ENCODE measurements at regions not wholly inside any gene's neighbourhood (a gene's known extent, or its start where the extent isn't known, plus 50 kb on each side); places are given as distances from the start of the nearest gene placed in this dataset.
"Not testable (repeated sequence)": the region's sequence is repeated elsewhere in the genome, so short reads cannot be mapped to it uniquely, and the experiment has no call there.

GRCh38 chr2:147603447-147603846 is 241.4 kb upstream of the ACVR2A start:
- no peak for DNase-seq

GRCh38 chr2:147600646-147601045 is 244.2 kb upstream of the ACVR2A start:
- DNase-seq, result no peak

- DNase-seq, result no peak
Measured at GRCh38 chr2:147600223-147600622, 244.6 kb upstream of the ACVR2A start.

GRCh38 chr2:147595200-147595599 is 249.6 kb upstream of the ACVR2A start:
- DNase-seq, result no peak

DNA sequence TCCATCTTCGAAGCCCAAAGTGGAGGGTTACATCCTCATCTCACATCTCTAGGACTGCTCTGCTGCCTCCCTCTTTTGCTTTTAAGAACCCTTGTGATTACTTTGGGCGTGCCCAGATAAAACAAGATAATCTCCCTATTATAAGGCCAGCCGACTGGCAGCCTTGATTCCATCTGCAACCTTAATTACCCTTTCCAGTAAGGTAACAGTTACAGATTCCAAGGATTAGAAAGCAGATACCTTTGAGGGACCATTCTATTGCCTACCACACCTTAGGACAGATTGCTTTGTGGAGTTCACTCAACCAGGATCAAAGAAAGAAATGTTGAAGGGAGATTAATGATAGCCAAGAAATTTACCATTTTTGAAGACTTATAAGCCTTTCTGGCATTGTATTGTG is 250.8 kb upstream of the ACVR2A start:
- peak; percentile 94 for DNase-seq

DNA sequence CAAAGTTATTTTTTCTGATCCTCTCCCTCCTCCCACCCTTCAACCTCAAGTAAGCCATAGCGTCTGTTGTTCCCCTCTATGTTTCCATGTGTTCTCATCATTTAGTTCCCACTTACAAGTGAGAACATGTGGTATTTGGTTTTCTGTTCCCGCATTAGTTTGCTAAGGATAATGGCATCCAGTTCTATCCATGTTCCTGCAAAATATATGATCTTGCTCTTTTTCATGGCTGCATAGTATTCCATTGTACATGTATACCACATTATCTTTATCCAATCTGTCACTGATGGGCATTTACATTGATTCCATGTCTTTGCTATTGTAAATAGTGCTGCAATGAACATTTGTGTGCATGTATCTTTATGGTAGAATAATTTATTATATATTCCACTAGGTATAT is 252.0 kb upstream of the ACVR2A start:
- not testable (repeated sequence) for DNase-seq

- peak; percentile 46 for DNase-seq
Measured at GRCh38 chr2:147589127-147589526, 255.7 kb upstream of the ACVR2A start.

- DNase-seq, result no peak
Measured at GRCh38 chr2:147588191-147588590, 256.6 kb upstream of the ACVR2A start.

DNA sequence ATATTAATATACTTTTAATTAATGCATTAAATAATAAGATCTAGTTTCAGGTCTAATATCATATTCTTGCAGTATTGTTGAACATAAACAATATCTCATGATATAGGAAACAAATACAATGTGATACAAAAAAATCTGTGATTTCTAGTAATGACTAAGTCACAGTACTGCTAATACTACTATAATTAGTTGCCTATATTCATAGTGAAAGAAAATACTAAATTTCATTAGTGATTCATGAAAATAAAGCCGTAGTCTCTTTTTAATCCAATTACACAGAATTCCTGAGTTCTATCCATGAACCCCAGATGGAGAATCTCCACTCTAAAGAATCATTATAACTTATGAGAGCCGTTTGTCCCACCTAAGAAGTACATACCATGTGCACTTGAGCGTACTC is 266.3 kb upstream of the ACVR2A start:
- DNase-seq, result peak; percentile 68

GRCh38 chr2:147577998-147578380 is 266.8 kb upstream of the ACVR2A start:
- no peak for DNase-seq

DNA sequence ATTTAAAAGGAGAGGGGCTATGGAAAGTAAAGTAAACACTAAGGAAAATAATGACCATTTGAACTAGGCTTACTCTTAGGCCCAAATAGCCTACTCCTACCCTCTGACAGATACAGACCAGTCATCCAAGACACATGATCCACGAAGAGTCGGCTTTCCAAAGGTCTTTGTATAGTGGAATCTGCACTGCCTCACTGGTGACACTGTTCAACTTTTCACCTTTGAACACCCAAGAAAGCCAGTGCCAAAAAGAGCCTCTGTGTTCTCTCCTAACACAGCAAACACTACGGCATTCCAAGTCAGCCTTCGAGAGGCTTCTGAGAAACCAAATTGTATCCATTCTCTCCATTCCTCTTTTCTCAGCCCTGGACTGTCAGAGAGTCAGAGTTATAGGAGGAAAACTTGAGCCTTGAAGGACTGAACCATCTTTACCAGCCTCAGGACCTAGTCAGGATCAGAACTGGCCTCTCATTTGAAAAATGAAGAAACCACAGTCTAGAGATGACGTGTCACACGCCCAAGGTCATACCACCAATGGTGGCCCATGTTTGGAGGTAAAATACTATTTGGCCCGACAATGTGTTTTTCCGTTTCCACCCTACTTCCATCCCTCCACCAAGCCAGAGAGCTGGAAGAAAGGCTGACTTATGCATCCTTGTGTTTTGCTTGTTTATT is 267.4 kb upstream of the ACVR2A start:
- DNase-seq, result no peak

GRCh38 chr2:147575106-147575505 is 269.7 kb upstream of the ACVR2A start:
- no peak for DNase-seq

DNA sequence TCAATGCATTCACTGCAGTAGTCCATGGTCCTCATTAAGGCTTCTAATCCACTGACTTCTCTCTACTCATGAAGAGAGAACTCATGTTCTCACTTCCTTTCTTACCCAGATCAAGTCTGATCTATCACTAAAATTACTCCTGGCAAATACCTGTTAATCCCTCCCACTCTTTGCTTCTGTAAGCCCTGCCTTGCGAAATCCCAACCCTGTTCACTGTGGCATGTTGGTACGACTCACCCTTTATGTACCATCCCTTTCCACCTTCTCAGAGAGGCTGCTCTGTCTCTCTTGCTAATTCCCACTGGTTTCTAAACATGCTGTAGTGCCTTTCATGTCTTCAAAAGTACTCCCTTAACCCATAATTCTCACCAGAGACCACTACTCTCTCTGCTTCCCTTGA is 272.2 kb upstream of the ACVR2A start:
- no peak for DNase-seq

- no peak for DNase-seq
Measured at GRCh38 chr2:147569426-147569825, 275.4 kb upstream of the ACVR2A start.

DNA sequence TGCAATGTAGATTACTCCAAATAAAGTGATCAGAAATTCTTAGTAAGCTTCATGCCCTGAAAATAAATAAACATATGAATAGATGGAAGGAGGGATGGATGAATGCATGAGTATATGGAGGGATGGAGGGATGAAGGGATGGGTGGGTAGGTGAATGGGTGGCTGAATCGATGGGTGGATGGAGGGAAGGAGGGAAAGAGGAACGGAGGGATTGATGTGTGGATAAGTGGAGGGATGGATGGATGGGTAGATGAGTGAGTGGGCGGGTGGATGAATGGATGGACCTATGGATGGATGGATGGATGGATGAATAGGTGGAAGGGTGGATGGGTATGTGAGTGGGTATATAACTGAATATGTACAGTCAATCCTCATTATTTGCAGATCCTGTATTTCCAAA is 276.7 kb upstream of the ACVR2A start:
- no peak for DNase-seq

DNA sequence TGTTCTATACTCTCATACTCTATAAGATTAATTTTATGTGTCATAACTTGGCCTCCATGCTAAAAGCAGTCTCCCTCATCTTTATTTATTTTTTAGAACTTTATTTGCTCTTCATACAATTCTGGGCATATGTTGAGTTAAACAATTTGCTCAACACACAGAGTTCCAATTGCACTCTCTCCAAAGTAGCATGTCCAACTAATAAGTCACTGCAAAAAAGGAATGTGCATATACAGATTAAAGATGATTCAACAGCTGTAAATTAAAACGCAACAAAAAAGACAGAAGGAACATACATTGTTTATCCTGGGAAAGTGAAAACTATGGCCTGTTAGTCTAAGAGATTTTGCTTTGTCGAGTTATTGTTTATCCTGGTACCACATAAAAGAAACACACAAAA is 277.7 kb upstream of the ACVR2A start:
- DNase-seq, result no peak

DNA sequence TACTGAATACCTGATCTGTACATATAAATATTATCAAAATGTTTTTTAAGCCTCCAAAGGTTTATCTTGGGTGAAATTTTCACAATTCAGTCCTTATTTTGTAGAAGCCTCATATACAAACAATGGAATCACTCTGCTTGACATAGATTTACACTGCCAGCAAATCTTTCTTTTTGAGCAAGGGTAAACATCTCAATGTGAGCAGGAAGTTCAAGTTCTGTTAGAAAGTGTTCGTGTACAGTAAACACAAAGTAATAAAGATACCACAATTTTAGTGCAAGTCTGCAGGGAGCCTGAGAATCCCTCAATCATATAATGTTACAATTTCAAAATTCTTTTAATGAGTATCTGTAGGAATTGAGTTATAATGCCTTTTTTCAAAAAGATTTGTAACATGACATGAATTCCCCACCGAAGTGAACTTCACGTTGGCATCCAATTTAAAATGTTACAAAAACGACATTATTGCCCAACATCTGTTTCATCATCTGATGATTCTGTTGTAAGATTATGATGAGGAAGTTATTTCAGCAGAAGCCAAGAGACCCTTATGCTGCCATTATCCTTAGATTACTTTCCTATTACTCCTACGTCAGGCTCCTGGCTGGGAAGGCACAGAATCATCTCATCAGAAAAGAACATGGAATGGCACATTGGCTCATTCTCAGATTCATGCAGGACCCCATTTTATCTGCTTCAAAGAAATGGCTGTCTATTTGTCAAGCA is 283.9 kb upstream of the ACVR2A start:
- peak; percentile 9 for DNase-seq

- no peak for DNase-seq
Measured at GRCh38 chr2:147559070-147559725, 285.6 kb upstream of the ACVR2A start.

DNA sequence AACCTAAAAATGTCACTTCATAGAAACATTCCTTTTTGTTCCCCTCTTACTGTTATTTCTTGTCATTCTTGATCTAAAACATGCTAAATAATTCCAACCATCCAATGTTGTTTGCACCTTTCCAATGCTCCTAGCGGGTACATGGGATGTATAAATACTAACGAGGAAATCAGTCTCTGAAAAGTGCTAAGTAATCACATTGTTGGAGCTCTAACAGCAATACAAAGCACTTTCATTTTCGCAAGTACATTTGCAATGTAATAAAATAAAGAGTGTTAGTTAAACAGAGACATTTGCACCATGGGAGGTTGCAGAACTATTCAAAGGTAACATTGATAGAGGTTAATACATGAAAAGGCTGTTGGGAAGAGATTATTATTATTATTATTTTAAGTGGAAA is 286.2 kb upstream of the ACVR2A start:
- no peak for DNase-seq

- DNase-seq, result no peak
Measured at GRCh38 chr2:147554521-147555107, 290.2 kb upstream of the ACVR2A start.

- DNase-seq, result no peak
Measured at GRCh38 chr2:147553775-147554271, 291.0 kb upstream of the ACVR2A start.

- no peak for DNase-seq
Measured at GRCh38 chr2:147550995-147551731, 293.7 kb upstream of the ACVR2A start.

DNA sequence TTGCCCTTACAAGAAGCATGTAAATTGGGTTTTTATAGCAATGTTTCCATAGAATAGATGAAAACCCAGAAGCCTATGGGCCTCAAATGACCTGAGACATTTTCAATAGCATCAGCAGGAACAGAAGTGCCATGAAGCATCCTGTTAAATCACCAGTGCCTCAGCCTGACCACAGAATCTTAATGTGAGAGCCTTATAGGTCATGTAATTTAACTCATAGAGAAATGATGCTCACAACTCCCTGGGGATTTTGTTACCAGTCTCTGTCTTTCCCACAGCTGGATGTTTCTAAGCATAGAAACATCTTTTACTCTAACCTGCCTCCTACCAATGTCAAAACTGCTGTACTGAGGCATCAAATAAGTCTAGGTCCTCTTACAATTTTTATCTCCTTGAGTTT is 295.8 kb upstream of the ACVR2A start:
- no peak for DNase-seq

Measured in NCI-H82 (cell line).